ENCODE measurements at regions not wholly inside any gene's neighbourhood (a gene's known extent, or its start where the extent isn't known, plus 50 kb on each side); places are given as distances from the start of the nearest gene placed in this dataset.

- TF ChIP-seq ZNF462 (CRISPR knock-in tag; IDR thresholded peaks at IDR 0.05): no peak
- no peak for TF ChIP-seq NANOG (IDR thresholded peaks at IDR 0.05; ENCODE audit: borderline replicate concordance)
- no peak for TF ChIP-seq POLR2AphosphoS5 (IDR thresholded peaks at IDR 0.05; ENCODE audit: low read depth)
- no peak for TF ChIP-seq ZNF331 (CRISPR knock-in tag; IDR thresholded peaks at IDR 0.05; ENCODE audit: low read depth)
- no peak for TF ChIP-seq EZH2 (IDR thresholded peaks at IDR 0.05; ENCODE audit: low read depth, unreplicated experiment)
- no peak for TF ChIP-seq JUNB (IDR thresholded peaks at IDR 0.05; ENCODE audit: unreplicated experiment)
- TF ChIP-seq ZNF114 (CRISPR knock-in tag; IDR thresholded peaks at IDR 0.05): no peak
Measured at GRCh38 chrX:5526191-5526590, 702.5 kb downstream of the NLGN4X start (continued).

GRCh38 chrX:5490786-5491563 lies 737.7 kb downstream of the NLGN4X start:
- DNase-seq (ENCODE audit: low spot score): no peak
- no peaks in the 10 kb centered on the region for H3K9me2 ChIP-seq (ENCODE audit: insufficient read depth)
- Mint-ChIP-seq H3K36me3 (ENCODE audit: low read depth) (no peaks in the 10 kb centered on the region), H3K9me3 (no peaks in the 10 kb centered on the region), H3K4me1 (no peaks in the 10 kb centered on the region), H3K27me3 (ENCODE audit: insufficient read depth, low read depth, poor library complexity) (no peaks in the 10 kb centered on the region), H3K27ac (no peak overlapping the region), H3K4me3 (no peak overlapping the region)
- H3K27me3 ChIP-seq (ENCODE audit: insufficient read depth): no peaks in the 10 kb centered on the region
- no peak overlapping the region for H2AFZ ChIP-seq
- no peaks in the 10 kb centered on the region for H3F3A ChIP-seq (replicated peaks; ENCODE audit: low read depth)
- H3K36me3 ChIP-seq (ENCODE audit: insufficient read depth): no peaks in the 10 kb centered on the region
- H4K20me1 ChIP-seq (replicated peaks; ENCODE audit: insufficient read depth): no peaks in the 10 kb centered on the region
- H3K4me2 ChIP-seq: no peak overlapping the region
- no peak overlapping the region for H3K27ac ChIP-seq (ENCODE audit: low read depth)
- no peak overlapping the region for H3K4me3 ChIP-seq
- no peak for ATAC-seq
- H3K4me1 ChIP-seq (ENCODE audit: insufficient read depth): no peaks in the 10 kb centered on the region
- H3K79me2 ChIP-seq (replicated peaks; ENCODE audit: insufficient read depth): no peaks in the 10 kb centered on the region
- TF ChIP-seq CTCF (conservative IDR thresholded peaks at IDR 0.05; ENCODE audit: low read depth in 2 of 2) (no peak), EZH2 (IDR thresholded peaks at IDR 0.05; ENCODE audit: low read depth, unreplicated experiment) (no peak), STAT1 (IDR thresholded peaks at IDR 0.05; ENCODE audit: unreplicated experiment) (no peak)
